Nephron progenitor cell (in vitro differentiated cells): ENCODE measurements at regions not wholly inside any gene's neighbourhood (a gene's known extent, or its start where the extent isn't known, plus 50 kb on each side); places are given as distances from the start of the nearest gene placed in this dataset.

ENCODE experiments used
- DNase-seq: peaks from one replicate; pipeline ENCODE4 v3.0.0; 2021
- H3K27ac Mint-ChIP-seq: 2 replicates; pipeline ENCODE4 v1.8.0; 2021; ENCODE audit warnings: mild to moderate bottlenecking, moderate library complexity, mixed read lengths
- H3K27me3 Mint-ChIP-seq: 2 replicates; pipeline ENCODE4 v1.8.0; 2021; ENCODE audit warnings: mild to moderate bottlenecking, low read depth, mixed read lengths; ENCODE audit not compliant: poor library complexity
- H3K36me3 Mint-ChIP-seq: 2 replicates; pipeline ENCODE4 v1.8.0; 2021; ENCODE audit warnings: low read depth, mixed read lengths
- H3K4me1 Mint-ChIP-seq: 2 replicates; pipeline ENCODE4 v1.8.0; 2021; ENCODE audit warnings: mixed read lengths
- H3K4me3 Mint-ChIP-seq: 2 replicates; pipeline ENCODE4 v1.8.0; 2021; ENCODE audit warnings: mild to moderate bottlenecking, moderate library complexity, mixed read lengths
- H3K9me3 Mint-ChIP-seq: 2 replicates; pipeline ENCODE4 v1.8.0; 2021; ENCODE audit warnings: mild to moderate bottlenecking, moderate library complexity, mixed read lengths
- TF ChIP-seq, protein P1 (sequence below): fragments of 200-600 bp; sonication (generic); IDR thresholded peaks from 2 replicates; pipeline ENCODE4 v1.5.0; 2021; ENCODE audit warnings: antibody characterized with exemption

- no peak overlapping the region for H3K27ac Mint-ChIP-seq
- H3K36me3 Mint-ChIP-seq: no peaks in the 10 kb centered on the region
- TF ChIP-seq, protein P1, sequence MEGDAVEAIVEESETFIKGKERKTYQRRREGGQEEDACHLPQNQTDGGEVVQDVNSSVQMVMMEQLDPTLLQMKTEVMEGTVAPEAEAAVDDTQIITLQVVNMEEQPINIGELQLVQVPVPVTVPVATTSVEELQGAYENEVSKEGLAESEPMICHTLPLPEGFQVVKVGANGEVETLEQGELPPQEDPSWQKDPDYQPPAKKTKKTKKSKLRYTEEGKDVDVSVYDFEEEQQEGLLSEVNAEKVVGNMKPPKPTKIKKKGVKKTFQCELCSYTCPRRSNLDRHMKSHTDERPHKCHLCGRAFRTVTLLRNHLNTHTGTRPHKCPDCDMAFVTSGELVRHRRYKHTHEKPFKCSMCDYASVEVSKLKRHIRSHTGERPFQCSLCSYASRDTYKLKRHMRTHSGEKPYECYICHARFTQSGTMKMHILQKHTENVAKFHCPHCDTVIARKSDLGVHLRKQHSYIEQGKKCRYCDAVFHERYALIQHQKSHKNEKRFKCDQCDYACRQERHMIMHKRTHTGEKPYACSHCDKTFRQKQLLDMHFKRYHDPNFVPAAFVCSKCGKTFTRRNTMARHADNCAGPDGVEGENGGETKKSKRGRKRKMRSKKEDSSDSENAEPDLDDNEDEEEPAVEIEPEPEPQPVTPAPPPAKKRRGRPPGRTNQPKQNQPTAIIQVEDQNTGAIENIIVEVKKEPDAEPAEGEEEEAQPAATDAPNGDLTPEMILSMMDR: no peak
- peaks cover 7% of the 10 kb centered on the region for H3K27me3 Mint-ChIP-seq
- no peak for DNase-seq
- no peak overlapping the region for H3K4me3 Mint-ChIP-seq
- H3K9me3 Mint-ChIP-seq: peaks cover 24% of the 10 kb centered on the region
- no peaks in the 10 kb centered on the region for H3K4me1 Mint-ChIP-seq
Measured at GRCh38 chr9:2299156-2299842, 284.2 kb downstream of the SMARCA2 start.

- H3K4me1 Mint-ChIP-seq: no peaks in the 10 kb centered on the region
- TF ChIP-seq, protein P1: no peak
- DNase-seq: no peak
- peaks cover 7% of the 10 kb centered on the region for H3K27me3 Mint-ChIP-seq
- H3K4me3 Mint-ChIP-seq: no peak overlapping the region
- no peak overlapping the region for H3K27ac Mint-ChIP-seq
- peaks cover 24% of the 10 kb centered on the region for H3K9me3 Mint-ChIP-seq
- no peaks in the 10 kb centered on the region for H3K36me3 Mint-ChIP-seq
Measured at GRCh38 chr9:2299843-2300205, 284.7 kb downstream of the SMARCA2 start.

DNA sequence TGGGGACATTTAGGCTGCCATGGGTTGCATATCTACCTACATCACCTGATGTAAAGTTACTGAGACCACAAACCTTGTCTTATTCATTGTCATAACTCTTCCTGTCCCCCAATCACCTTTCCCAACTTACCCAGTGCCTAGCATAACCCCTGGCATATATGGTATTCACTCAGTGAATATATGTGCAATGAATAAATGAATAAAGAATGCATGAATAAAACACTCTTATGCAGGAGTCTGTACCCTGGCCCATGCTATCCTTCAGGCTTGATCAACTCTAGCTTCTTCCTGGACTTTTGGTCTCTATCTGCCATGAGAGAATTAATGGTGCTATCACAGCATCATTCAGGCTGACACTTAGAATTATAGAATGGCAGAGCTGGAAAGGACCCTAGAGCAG lies 285.2 kb downstream of the SMARCA2 start:
- H3K27me3 Mint-ChIP-seq: peaks cover 10% of the 10 kb centered on the region
- no peak overlapping the region for H3K27ac Mint-ChIP-seq

DNA sequence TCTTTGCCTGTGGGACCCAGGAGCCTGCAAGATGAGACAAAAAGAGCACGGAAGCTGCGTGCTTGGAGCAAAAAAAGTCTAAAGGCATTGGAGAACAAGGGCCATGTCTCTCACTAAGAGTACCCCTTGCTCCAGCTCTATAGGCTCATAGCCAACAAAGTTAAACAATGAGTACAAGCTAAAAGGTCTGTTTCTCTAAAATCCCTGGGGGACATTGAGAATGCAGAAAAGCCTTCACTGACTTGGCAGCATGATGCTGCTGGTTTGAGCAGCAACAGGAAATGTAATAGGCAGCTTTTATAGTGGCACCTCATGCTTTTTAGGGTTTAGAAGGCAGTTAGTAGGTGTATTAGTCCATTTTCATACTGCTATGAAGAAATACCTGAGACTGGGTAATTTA lies 287.5 kb downstream of the SMARCA2 start:
- peaks cover 15% of the 10 kb centered on the region for H3K9me3 Mint-ChIP-seq
- H3K4me3 Mint-ChIP-seq: no peak overlapping the region
- H3K4me1 Mint-ChIP-seq: no peaks in the 10 kb centered on the region
- peaks cover 6% of the 10 kb centered on the region for H3K27me3 Mint-ChIP-seq
- TF ChIP-seq, protein P1: no peak
- no peak for DNase-seq
- H3K36me3 Mint-ChIP-seq: no peaks in the 10 kb centered on the region
- H3K27ac Mint-ChIP-seq: peak overlapping the region; percentile 42

More for the DNA sequence above, 285.2 kb downstream of the SMARCA2 start:
- H3K4me3 Mint-ChIP-seq: no peak overlapping the region
- H3K4me1 Mint-ChIP-seq: no peaks in the 10 kb centered on the region
- H3K36me3 Mint-ChIP-seq: no peaks in the 10 kb centered on the region
- DNase-seq: no peak
- H3K9me3 Mint-ChIP-seq: peaks cover 24% of the 10 kb centered on the region
- TF ChIP-seq, protein P1: no peak

DNA sequence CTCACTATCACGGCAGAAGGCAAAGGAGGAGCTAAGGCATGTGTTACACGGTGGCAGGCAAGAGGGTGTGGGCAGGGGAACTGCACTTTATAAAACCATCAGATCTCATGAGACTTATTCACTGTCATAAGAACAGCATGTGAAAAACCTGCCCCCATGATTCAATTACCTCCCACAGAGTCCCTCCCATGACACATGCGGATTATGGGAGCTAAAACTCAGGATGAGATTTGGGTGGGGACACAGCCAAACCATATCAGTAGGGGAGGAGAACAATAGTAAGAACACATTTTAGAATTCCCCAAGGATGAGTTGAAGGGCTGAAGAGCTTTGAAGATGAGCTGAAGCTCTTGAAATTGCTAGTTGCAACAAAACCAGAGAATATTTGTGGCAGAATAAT lies 287.9 kb downstream of the SMARCA2 start:
- TF ChIP-seq, protein P1: no peak
- Mint-ChIP-seq H3K27me3 (peaks cover 4% of the 10 kb centered on the region), H3K4me3 (no peak overlapping the region), H3K9me3 (peaks cover 15% of the 10 kb centered on the region), H3K36me3 (no peaks in the 10 kb centered on the region), H3K27ac (no peak overlapping the region), H3K4me1 (no peaks in the 10 kb centered on the region)
- DNase-seq: no peak

DNA sequence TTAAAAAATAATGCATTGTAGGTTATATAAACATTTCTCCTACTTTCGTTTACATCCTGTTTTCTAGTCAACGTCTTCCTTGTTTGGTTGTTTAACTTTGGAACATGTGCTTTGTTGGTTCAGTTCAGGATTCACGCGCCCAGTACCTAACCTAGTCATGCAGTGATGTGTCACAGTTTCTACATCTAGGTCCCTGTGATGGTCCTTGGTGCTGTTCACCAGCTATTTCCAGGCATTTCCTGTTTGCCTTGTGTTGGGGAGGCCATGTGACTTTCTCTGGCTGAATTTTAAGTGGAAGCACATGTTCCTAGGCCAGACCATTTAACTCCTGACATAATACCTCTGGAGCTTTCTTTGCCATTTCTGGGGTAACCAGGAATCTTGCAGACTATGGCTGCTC lies 292.3 kb downstream of the SMARCA2 start:
- DNase-seq: no peak
- TF ChIP-seq, protein P1: no peak
- H3K36me3 Mint-ChIP-seq: peaks cover 13% of the 10 kb centered on the region
- H3K9me3 Mint-ChIP-seq: peaks cover 48% of the 10 kb centered on the region
- no peaks in the 10 kb centered on the region for H3K4me1 Mint-ChIP-seq
- no peak overlapping the region for H3K4me3 Mint-ChIP-seq
- H3K27ac Mint-ChIP-seq: no peak overlapping the region
- peaks cover 3% of the 10 kb centered on the region for H3K27me3 Mint-ChIP-seq
